Testis (tissue), 2 donors: ENCODE measurements at regions not wholly inside any gene's neighbourhood (a gene's known extent, or its start where the extent isn't known, plus 50 kb on each side); places are given as distances from the start of the nearest gene placed in this dataset.

ENCODE experiments used
- DNase-seq: peaks from one replicate; pipeline ENCODE4 v3.0.0-alpha.2; 2019
- H3K27ac ChIP-seq, 2 donors: fragments of 200-600 bp; sonication (generic); one replicate each; pipeline ENCODE4 v1.5.1; 2019
- H3K27me3 ChIP-seq: fragments of 200-600 bp; sonication (generic); one replicate; pipeline ENCODE4 v1.5.1; 2019
- H3K36me3 ChIP-seq: fragments of 200-600 bp; sonication (generic); one replicate; pipeline ENCODE4 v1.5.1; 2017; ENCODE audit warnings: low read depth; ENCODE audit errors: missing control alignments
- H3K4me1 ChIP-seq: fragments of 200-600 bp; sonication (generic); one replicate; pipeline ENCODE4 v1.5.1; 2019
- H3K4me3 ChIP-seq, 2 donors: fragments of 200-600 bp; sonication (generic); one replicate each; pipeline ENCODE4 v1.5.1; 2017 to 2019
- H3K9me3 ChIP-seq: fragments of 200-600 bp; sonication (generic); one replicate; pipeline ENCODE4 v1.5.1; 2017
- POLR2A ChIP-seq: fragments of 450-650 bp; IDR thresholded peaks from one replicate; pipeline ENCODE4 v1.6.1; 2017; ENCODE audit warnings: antibody characterized with exemption, mild to moderate bottlenecking, moderate library complexity
- WGBS, 2 donors: methylation state at CpG; one replicate each; pipeline ENCODE4 v1.1.5; 2018; 5-methylcytosine and 5-hydroxymethylcytosine counted together
- intact Hi-C: fragments of 100-400 bp; cut with DNase I; formaldehyde crosslinking; loops from one replicate; pipeline ENCODE4 v1.15.1; 2023; ENCODE audit warnings: low total_unique reads
- TF ChIP-seq, protein P1 (sequence below), 3 experiments: fragments of 450-650 bp in 2 of 3; fragments of 200-600 bp in 1 of 3; sonication (generic) in 1 of 3; IDR thresholded peaks; one replicate each; pipeline ENCODE4 v1.5.1; 2016 to 2019; ENCODE audit warnings: antibody characterized with exemption in 3 of 3, mild to moderate bottlenecking in 2 of 3, moderate library complexity in 1 of 3

DNA sequence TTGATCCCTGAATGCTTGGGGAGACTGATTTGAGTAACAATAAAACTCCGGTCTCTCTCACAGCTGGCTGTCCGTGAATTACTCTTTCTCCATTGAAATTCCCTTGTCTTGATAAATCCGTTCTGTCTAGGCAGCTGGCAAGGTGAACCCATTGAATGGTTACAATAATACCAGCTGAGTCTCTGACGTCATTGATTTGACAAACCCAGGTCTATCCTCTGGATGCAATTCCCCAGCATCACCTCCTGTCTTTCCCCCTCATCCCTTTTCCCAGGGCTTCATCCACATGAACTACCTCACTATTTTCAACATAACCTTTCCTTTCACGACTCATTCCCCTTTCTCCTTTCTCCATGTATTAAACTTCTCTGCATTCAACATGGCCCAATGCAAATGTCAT, 98.7 kb upstream of the TMEM132C start:
- 78 to 88% methylated on average over 5 of the region's 5 CpGs for WGBS, 2 donors
- no peak for TF ChIP-seq POLR2A
- TF ChIP-seq, protein P1, sequence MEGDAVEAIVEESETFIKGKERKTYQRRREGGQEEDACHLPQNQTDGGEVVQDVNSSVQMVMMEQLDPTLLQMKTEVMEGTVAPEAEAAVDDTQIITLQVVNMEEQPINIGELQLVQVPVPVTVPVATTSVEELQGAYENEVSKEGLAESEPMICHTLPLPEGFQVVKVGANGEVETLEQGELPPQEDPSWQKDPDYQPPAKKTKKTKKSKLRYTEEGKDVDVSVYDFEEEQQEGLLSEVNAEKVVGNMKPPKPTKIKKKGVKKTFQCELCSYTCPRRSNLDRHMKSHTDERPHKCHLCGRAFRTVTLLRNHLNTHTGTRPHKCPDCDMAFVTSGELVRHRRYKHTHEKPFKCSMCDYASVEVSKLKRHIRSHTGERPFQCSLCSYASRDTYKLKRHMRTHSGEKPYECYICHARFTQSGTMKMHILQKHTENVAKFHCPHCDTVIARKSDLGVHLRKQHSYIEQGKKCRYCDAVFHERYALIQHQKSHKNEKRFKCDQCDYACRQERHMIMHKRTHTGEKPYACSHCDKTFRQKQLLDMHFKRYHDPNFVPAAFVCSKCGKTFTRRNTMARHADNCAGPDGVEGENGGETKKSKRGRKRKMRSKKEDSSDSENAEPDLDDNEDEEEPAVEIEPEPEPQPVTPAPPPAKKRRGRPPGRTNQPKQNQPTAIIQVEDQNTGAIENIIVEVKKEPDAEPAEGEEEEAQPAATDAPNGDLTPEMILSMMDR (IDR thresholded peaks at IDR 0.05) = no peak
- intact Hi-C loops = no loop called here

DNA sequence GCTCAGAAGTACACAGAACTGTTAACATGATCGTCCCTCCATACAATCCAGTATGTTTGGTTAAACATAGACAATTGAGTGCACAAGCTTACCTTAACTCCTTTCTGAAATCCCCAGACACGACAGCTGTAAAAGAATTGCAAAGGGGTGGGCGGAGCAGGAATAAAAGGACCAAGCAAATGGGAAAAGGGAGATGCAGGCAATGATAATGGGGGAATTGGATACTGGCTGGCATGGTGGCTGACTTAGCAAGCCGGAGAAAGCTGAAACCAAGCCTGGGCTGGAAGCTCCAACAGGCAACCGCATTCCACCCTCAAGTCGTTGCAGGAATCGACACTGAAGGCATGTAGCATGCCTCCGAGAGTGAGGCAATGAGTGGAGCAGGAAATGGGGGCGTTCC, 96.8 kb upstream of the TMEM132C start:
- Histone ChIP-seq H3K4me1 (no peaks in the 10 kb centered on the region), H3K27ac (no peak overlapping the region), H3K36me3 (no peaks in the 10 kb centered on the region), H3K27me3 (no peaks in the 10 kb centered on the region), H3K9me3 (no peaks in the 10 kb centered on the region), H3K4me3 (no peak overlapping the region)
- 67 to 70% methylated on average over 9 of the region's 9 CpGs for WGBS, 2 donors
- intact Hi-C loops = no loop called here
- no peak for TF ChIP-seq POLR2A
- TF ChIP-seq, protein P1 (IDR thresholded peaks at IDR 0.05) = no peak
- DNase-seq = no peak

More for the DNA sequence above, 98.7 kb upstream of the TMEM132C start:
- H3K27me3 ChIP-seq = no peaks in the 10 kb centered on the region
- no peaks in the 10 kb centered on the region for H3K36me3 ChIP-seq
- no peak overlapping the region for H3K27ac ChIP-seq
- no peaks in the 10 kb centered on the region for H3K4me1 ChIP-seq
- H3K9me3 ChIP-seq = no peaks in the 10 kb centered on the region
- no peak for DNase-seq
- H3K4me3 ChIP-seq = no peak overlapping the region

DNA sequence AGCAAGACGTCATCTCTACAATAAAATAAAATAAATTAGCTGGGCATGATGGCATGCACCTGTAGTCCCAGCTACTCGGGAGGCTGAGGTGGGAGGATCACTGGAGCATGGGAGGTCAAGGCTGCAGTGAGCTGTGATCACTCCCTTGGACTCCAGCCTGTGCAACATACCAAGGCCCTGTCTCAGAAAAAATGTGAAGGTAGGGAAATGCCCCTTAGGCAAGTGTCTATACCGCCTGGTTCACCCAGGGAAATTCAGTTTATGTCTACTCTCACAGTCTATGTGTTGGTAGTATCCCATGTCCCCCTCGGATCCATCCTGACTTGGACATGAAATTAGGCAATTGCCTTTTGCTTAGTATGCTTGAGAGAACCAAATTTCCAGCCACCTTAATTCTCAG, 88.4 kb upstream of the TMEM132C start:
- Histone ChIP-seq H3K4me3 (no peak overlapping the region), H3K36me3 (no peaks in the 10 kb centered on the region), H3K27me3 (no peaks in the 10 kb centered on the region), H3K9me3 (no peaks in the 10 kb centered on the region), H3K27ac (no peak overlapping the region), H3K4me1 (no peaks in the 10 kb centered on the region)
- intact Hi-C loops = no loop called here
- WGBS, 2 donors = 63 to 69% methylated on average over 4 of the region's 4 CpGs
- no peak for DNase-seq
- no peak for TF ChIP-seq POLR2A
- TF ChIP-seq, protein P1 (IDR thresholded peaks at IDR 0.05) = no peak

DNA sequence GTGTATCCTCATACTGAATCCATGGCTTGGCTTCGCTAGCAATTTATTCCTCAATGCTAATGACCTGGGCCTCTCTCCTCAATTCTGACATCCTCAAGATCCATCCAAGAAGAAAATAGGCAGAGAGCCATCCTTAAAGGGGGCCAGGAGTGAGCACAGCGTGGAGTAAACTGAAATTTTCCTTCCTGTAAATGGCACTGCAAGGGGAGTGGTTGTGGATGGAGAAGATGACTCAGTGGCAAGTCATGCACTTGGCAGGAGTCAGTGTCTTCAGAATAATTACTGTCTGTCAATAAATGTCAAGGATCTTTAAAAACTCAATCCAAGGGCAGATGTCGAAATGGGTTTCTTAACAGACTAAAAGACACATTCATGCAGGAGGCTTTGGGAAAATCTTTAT, 88.0 kb upstream of the TMEM132C start:
- no peak for DNase-seq
- no peak overlapping the region for H3K27ac ChIP-seq

DNA sequence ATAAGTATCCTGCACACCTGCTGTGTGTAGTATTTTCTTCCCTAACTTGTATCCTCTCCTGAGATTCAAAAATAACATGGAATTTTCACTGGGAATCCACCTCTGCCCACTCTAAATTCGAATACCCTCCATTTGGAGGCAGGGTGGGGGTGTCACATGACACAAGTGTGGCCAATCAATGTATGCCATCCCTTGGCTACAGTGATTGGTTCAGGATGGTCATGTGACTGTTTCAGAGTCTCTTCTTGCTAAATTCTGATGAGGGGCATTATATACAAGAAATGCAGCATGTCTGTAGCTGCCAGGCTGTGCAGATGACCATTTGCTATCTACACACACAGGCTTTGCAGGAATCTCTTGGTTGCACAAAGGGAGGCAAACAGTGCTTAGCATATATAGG, 86.8 kb upstream of the TMEM132C start:
- Histone ChIP-seq H3K36me3 (no peaks in the 10 kb centered on the region), H3K27me3 (no peaks in the 10 kb centered on the region), H3K4me3 (no peak overlapping the region), H3K27ac (no peak overlapping the region), H3K9me3 (no peaks in the 10 kb centered on the region), H3K4me1 (no peaks in the 10 kb centered on the region)
- 58 to 73% methylated on average over 1 of the region's 1 CpG for WGBS, 2 donors
- no peak for DNase-seq
- intact Hi-C loops = no loop called here
- TF ChIP-seq, protein P1 (IDR thresholded peaks at IDR 0.05) = no peak
- no peak for TF ChIP-seq POLR2A

More for the DNA sequence above, 88.0 kb upstream of the TMEM132C start:
- H3K9me3 ChIP-seq = no peaks in the 10 kb centered on the region
- intact Hi-C loops = no loop called here
- H3K27me3 ChIP-seq = no peaks in the 10 kb centered on the region
- no peak overlapping the region for H3K4me3 ChIP-seq
- no peaks in the 10 kb centered on the region for H3K36me3 ChIP-seq
- no peaks in the 10 kb centered on the region for H3K4me1 ChIP-seq
- WGBS, 2 donors = 80 to 84% methylated on average over 3 of the region's 3 CpGs
- TF ChIP-seq, protein P1 (IDR thresholded peaks at IDR 0.05) = no peak
- TF ChIP-seq POLR2A = no peak
